Mucosa of descending colon (tissue), 3 donors: ENCODE measurements at regions not wholly inside any gene's neighbourhood (a gene's known extent, or its start where the extent isn't known, plus 50 kb on each side); places are given as distances from the start of the nearest gene placed in this dataset.

Experiments
- ATAC-seq: fragments of 200-7000 bp; cut with Tn5 transposase; one replicate; pipeline ENCODE4 v1.9.1; 2020; ENCODE audit warnings: mild to moderate bottlenecking, moderate library complexity
- DNase-seq, 3 donors: peaks; one replicate each; pipeline ENCODE4 v3.0.0-alpha.2; 2020
- H3K36me3 ChIP-seq: fragments of 200-600 bp; one replicate; pipeline ENCODE4 v1.8.0; 2021; ENCODE audit warnings: low read depth, mild to moderate bottlenecking
- H3K4me1 ChIP-seq: fragments of 200-600 bp; one replicate; pipeline ENCODE4 v1.8.0; 2021; ENCODE audit warnings: low read depth, mild to moderate bottlenecking
- H3K4me3 ChIP-seq: fragments of 200-600 bp; one replicate; pipeline ENCODE4 v1.8.0; 2021; ENCODE audit warnings: mild to moderate bottlenecking
- H3K9me3 ChIP-seq: fragments of 200-600 bp; one replicate; pipeline ENCODE4 v1.8.0; 2021; ENCODE audit warnings: mild to moderate bottlenecking
- intact Hi-C, 2 donors: fragments of 100-400 bp; cut with DNase I in 1 of 2; cut with micrococcal nuclease in 1 of 2; formaldehyde crosslinking; loops; one replicate each; pipeline versions ENCODE4 v1.11.0 to v1.11.1; 2022; cut with DNase I, micrococcal nuclease
- TF ChIP-seq, protein P1 (sequence below): fragments of 200-600 bp; IDR thresholded peaks from one replicate; pipeline ENCODE4 v1.8.0; 2022; ENCODE audit warnings: antibody characterized with exemption, mild to moderate bottlenecking
- donor health status: DM: no; HTN: no; CAD: no; lungs with moderate emphysema.
- donor health status: DM: no; HTN: no; CAD: no.
- donor health status: DM: no; HTN: yes; CAD: no.

DNA sequence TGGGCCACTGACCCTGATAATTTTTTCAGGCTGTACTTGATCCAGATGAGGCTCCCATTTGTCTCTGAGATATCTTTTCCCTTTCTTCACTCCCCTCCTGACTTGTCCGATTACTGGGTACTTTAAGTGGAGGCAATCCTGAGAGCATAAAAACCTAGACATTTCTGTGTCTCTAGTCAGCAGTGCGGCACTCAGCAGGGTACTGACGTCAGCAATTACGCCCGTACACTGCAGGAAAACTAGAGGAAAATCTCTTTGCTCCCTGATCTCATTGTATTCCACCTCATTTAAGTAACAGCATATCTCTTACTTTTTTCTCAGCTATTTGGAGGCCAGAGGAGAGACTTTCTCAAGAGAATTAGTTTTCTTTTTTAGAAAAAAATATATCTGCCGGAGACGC lies 315.5 kb upstream of the OR4E1 start:
- intact Hi-C loops, result no loop called here
- TF ChIP-seq, protein P1, sequence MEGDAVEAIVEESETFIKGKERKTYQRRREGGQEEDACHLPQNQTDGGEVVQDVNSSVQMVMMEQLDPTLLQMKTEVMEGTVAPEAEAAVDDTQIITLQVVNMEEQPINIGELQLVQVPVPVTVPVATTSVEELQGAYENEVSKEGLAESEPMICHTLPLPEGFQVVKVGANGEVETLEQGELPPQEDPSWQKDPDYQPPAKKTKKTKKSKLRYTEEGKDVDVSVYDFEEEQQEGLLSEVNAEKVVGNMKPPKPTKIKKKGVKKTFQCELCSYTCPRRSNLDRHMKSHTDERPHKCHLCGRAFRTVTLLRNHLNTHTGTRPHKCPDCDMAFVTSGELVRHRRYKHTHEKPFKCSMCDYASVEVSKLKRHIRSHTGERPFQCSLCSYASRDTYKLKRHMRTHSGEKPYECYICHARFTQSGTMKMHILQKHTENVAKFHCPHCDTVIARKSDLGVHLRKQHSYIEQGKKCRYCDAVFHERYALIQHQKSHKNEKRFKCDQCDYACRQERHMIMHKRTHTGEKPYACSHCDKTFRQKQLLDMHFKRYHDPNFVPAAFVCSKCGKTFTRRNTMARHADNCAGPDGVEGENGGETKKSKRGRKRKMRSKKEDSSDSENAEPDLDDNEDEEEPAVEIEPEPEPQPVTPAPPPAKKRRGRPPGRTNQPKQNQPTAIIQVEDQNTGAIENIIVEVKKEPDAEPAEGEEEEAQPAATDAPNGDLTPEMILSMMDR, result no peak
- DNase-seq (no peak), ATAC-seq (no peak)
- H3K36me3 ChIP-seq, result no peaks in the 10 kb centered on the region
- no peaks in the 10 kb centered on the region for H3K4me1 ChIP-seq
- H3K9me3 ChIP-seq, result no peaks in the 10 kb centered on the region
- no peak overlapping the region for H3K4me3 ChIP-seq

DNA sequence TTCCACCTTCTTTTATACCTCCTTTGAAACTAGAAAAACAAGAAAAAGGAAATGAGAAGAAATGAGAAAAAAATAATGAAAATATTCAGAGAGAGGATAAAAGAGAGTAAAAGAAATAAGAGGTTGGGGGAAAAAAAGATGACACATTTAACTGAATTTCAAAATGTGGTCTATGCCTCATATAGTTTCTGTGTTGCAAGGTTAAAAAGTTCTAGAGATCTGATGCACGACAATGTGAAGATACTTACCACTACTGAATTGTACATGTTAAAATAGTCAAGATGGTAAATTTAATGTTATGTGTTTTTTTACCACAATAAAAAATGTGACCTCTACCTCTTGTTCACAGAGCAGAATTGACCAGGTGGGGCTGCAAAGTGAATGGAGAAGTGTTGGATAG lies 314.8 kb upstream of the OR4E1 start:
- ATAC-seq (no peak), DNase-seq (no peak)
- TF ChIP-seq, protein P1, result no peak
- H3K4me1 ChIP-seq, result no peaks in the 10 kb centered on the region
- H3K4me3 ChIP-seq, result no peak overlapping the region
- H3K9me3 ChIP-seq, result no peaks in the 10 kb centered on the region
- no peaks in the 10 kb centered on the region for H3K36me3 ChIP-seq
- intact Hi-C loops, result no loop called here

DNA sequence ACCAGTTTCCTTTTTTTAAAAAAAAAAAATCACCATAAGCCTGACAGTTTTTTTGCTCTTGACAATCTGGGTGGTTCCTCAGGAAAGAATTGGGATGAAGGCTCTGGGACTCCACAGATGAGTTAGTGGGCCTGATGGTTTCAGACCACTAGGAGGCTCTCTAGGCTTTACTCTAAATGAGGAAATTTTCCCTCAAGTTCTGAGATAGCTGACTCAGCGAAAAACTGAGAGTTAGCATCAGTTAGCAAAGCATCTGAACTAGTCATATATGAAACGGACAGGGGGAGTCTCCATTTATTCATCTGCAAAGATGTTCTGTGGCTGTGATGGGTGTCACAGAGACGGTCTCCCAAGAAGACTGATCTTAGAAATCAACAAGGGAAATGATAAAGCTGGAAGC lies 314.3 kb upstream of the OR4E1 start:
- no peak for ATAC-seq
- no peaks in the 10 kb centered on the region for H3K9me3 ChIP-seq
- intact Hi-C loops, result no loop called here
- H3K4me1 ChIP-seq, result no peaks in the 10 kb centered on the region
- no peak overlapping the region for H3K4me3 ChIP-seq
- TF ChIP-seq, protein P1, result no peak
- H3K36me3 ChIP-seq, result no peaks in the 10 kb centered on the region
- no peak for DNase-seq

DNA sequence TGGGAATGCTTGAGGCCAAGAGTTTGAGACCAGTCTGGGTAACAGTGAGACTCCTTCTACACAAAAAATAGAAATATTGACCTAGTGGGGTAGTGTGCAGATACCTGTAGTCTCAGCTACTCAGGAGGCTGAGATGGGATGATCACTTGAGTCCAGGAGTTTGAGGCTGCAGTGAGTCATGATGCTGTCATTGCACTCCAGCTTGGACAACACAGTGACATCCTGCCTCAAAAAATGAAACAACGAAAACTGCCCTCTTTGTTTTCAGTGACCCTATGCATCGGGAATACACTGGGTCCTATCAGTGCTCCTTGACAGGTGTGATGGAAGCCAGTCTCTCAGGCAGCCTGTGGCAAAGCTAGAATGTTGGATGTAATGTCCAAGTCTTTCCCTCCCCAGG lies 311.5 kb upstream of the OR4E1 start:
- DNase-seq (no peak), ATAC-seq (no peak)
- H3K9me3 ChIP-seq, result no peaks in the 10 kb centered on the region
- TF ChIP-seq, protein P1, result no peak
- no peaks in the 10 kb centered on the region for H3K4me1 ChIP-seq
- intact Hi-C loops, result no loop called here
- no peak overlapping the region for H3K4me3 ChIP-seq
- no peaks in the 10 kb centered on the region for H3K36me3 ChIP-seq

DNA sequence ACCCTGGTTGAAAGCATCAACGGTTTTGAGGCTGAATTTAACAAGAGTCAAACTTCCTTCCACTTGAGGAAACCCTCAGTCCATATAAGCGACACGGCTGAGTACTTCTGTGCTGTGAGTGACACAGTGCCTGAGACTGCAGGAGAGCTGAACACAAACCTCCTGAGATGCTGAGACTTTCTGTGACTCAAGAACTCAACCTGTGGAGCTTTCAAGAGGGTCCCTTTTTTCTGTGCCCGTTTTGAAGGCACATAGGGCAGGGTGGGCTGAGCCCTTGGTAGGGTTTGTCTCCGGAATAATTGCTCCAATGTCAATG lies 305.3 kb upstream of the OR4E1 start:
- Histone ChIP-seq H3K36me3 (no peaks in the 10 kb centered on the region), H3K4me1 (no peaks in the 10 kb centered on the region), H3K9me3 (no peaks in the 10 kb centered on the region), H3K4me3 (no peak overlapping the region)
- intact Hi-C loops, result no loop called here
- TF ChIP-seq, protein P1, result no peak
- DNase-seq, result no peak
- ATAC-seq, result no peak

DNA sequence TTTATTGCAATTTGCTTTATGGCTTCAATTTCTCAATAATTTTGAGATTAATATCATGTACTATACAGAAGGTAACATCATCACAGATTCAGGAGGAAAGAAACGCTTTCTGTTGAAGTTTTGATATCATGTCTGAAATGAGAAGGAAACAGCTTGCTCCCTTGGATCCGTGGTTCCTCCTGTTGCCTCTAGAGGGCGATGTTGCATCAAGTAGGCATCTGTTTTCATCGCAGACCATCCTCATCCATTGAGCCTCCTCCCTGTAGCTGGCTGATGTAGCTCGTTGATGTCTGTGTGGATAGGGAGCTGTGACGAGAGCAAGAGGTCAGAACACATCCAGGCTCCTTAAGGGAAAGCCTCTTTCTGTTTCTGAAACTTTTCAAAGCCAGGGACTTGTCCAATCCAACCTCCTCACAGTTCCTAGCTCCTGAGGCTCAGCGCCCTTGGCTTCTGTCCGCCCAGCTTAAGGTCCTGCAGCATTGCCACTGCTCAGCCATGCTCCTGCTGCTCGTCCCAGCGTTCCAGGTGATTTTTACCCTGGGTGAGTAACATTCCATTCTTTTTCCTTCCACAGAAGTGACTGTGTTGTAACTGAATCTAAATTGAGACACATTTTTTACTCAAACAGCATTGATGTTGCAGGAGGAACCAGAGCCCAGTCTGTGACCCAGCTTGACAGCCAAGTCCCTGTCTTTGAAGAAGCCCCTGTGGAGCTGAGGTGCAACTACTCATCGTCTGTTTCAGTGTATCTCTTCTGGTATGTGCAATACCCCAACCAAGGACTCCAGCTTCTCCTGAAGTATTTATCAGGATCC lies 304.8 kb upstream of the OR4E1 start:
- TF ChIP-seq, protein P1, result peak; percentile 47
- DNase-seq, result peak in 2 of 3 donors; percentile 51 to 57
- Histone ChIP-seq H3K4me3 (no peak overlapping the region), H3K9me3 (no peaks in the 10 kb centered on the region), H3K36me3 (no peaks in the 10 kb centered on the region), H3K4me1 (no peaks in the 10 kb centered on the region)
- peak; percentile 56 for ATAC-seq
- intact Hi-C loops, result no loop called here
